ENCODE measurements at regions not wholly inside any gene's neighbourhood (a gene's known extent, or its start where the extent isn't known, plus 50 kb on each side); places are given as distances from the start of the nearest gene placed in this dataset.

- H3K4me3 ChIP-seq (replicated peaks; ENCODE audit: low read depth, low read length) = no peak overlapping the region
- DNase-seq (ENCODE audit: extremely low read depth, low read depth) = no peak
- no peak for TF ChIP-seq CTCF (IDR thresholded peaks at IDR 0.05; ENCODE audit: low read depth, low read length, missing control alignments)
Measured at GRCh38 chr1:229822026-229822425, 196.0 kb downstream of the URB2 start.

- H3K4me3 ChIP-seq (replicated peaks; ENCODE audit: low read depth, low read length) = no peak overlapping the region
- TF ChIP-seq CTCF (IDR thresholded peaks at IDR 0.05; ENCODE audit: low read depth, low read length, missing control alignments) = no peak
Measured at GRCh38 chr1:229825042-229825441, 199.0 kb downstream of the URB2 start.

GRCh38 chr1:229828461-229828860 lies 202.4 kb downstream of the URB2 start:
- TF ChIP-seq CTCF (IDR thresholded peaks at IDR 0.05; ENCODE audit: low read depth, low read length, missing control alignments) = no peak

More at GRCh38 chr1:229825042-229825441, 199.0 kb downstream of the URB2 start:
- DNase-seq (ENCODE audit: extremely low read depth, low read depth) = no peak

GRCh38 chr1:229832695-229833094 lies 206.6 kb downstream of the URB2 start:
- TF ChIP-seq CTCF (IDR thresholded peaks at IDR 0.05; ENCODE audit: low read depth, low read length, missing control alignments) = no peak
- no peak overlapping the region for H3K4me3 ChIP-seq (replicated peaks; ENCODE audit: low read depth, low read length)
- DNase-seq (ENCODE audit: extremely low read depth, low read depth) = no peak

More at GRCh38 chr1:229828461-229828860, 202.4 kb downstream of the URB2 start:
- DNase-seq (ENCODE audit: extremely low read depth, low read depth) = no peak
- H3K4me3 ChIP-seq (replicated peaks; ENCODE audit: low read depth, low read length) = no peak overlapping the region

- no peak for TF ChIP-seq CTCF (IDR thresholded peaks at IDR 0.05; ENCODE audit: low read depth, low read length, missing control alignments)
- no peak for DNase-seq (ENCODE audit: extremely low read depth, low read depth)
- no peak overlapping the region for H3K4me3 ChIP-seq (replicated peaks; ENCODE audit: low read depth, low read length)
Measured at GRCh38 chr1:229834230-229834629, 208.2 kb downstream of the URB2 start.

GRCh38 chr1:229835226-229835625 lies 209.2 kb downstream of the URB2 start:
- no peak for TF ChIP-seq CTCF (IDR thresholded peaks at IDR 0.05; ENCODE audit: low read depth, low read length, missing control alignments)
- no peak for DNase-seq (ENCODE audit: extremely low read depth, low read depth)
- H3K4me3 ChIP-seq (replicated peaks; ENCODE audit: low read depth, low read length) = no peak overlapping the region

- no peak for DNase-seq (ENCODE audit: extremely low read depth, low read depth)
- no peak overlapping the region for H3K4me3 ChIP-seq (replicated peaks; ENCODE audit: low read depth, low read length)
- TF ChIP-seq CTCF (IDR thresholded peaks at IDR 0.05; ENCODE audit: low read depth, low read length, missing control alignments) = no peak
Measured at GRCh38 chr1:229836324-229836723, 210.3 kb downstream of the URB2 start.
